ENCODE measurements at regions not wholly inside any gene's neighbourhood (a gene's known extent, or its start where the extent isn't known, plus 50 kb on each side); places are given as distances from the start of the nearest gene placed in this dataset.

DNA sequence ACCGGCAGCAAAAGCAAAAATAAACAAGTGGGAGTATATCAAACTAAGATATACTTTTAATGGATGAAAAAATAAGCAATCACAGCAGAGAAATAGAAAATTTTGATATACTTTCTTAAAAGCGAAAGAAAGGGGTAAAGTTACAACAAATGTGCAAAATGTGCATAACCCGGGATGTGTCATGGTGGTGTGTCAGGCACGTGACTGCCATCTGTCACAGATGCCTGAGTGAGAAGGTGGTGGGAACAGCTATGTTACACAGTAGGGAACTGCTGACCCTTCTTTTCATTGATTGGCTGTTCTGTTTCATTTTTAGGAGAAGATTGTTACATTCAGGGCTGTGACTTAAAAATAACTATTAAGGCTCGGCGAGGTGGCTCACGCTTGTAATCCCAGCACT, 168.1 kb upstream of the PELI2 start:
- H3K9me3 Mint-ChIP-seq = no peaks in the 10 kb centered on the region
- H3K27ac Mint-ChIP-seq (ENCODE audit: unreplicated experiment) = no peak overlapping the region
- peaks cover 6% of the 10 kb centered on the region for H3K4me1 Mint-ChIP-seq
- no peaks in the 10 kb centered on the region for H3K27me3 Mint-ChIP-seq (ENCODE audit: low read depth)
- no peak overlapping the region for H3K4me3 Mint-ChIP-seq
- H3K36me3 Mint-ChIP-seq (ENCODE audit: low read depth) = no peaks in the 10 kb centered on the region
- no peak for DNase-seq (ENCODE audit: low read depth, low spot score)
- TF ChIP-seq, protein P1, sequence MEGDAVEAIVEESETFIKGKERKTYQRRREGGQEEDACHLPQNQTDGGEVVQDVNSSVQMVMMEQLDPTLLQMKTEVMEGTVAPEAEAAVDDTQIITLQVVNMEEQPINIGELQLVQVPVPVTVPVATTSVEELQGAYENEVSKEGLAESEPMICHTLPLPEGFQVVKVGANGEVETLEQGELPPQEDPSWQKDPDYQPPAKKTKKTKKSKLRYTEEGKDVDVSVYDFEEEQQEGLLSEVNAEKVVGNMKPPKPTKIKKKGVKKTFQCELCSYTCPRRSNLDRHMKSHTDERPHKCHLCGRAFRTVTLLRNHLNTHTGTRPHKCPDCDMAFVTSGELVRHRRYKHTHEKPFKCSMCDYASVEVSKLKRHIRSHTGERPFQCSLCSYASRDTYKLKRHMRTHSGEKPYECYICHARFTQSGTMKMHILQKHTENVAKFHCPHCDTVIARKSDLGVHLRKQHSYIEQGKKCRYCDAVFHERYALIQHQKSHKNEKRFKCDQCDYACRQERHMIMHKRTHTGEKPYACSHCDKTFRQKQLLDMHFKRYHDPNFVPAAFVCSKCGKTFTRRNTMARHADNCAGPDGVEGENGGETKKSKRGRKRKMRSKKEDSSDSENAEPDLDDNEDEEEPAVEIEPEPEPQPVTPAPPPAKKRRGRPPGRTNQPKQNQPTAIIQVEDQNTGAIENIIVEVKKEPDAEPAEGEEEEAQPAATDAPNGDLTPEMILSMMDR (conservative IDR thresholded peaks at IDR 0.05) = no peak

DNA sequence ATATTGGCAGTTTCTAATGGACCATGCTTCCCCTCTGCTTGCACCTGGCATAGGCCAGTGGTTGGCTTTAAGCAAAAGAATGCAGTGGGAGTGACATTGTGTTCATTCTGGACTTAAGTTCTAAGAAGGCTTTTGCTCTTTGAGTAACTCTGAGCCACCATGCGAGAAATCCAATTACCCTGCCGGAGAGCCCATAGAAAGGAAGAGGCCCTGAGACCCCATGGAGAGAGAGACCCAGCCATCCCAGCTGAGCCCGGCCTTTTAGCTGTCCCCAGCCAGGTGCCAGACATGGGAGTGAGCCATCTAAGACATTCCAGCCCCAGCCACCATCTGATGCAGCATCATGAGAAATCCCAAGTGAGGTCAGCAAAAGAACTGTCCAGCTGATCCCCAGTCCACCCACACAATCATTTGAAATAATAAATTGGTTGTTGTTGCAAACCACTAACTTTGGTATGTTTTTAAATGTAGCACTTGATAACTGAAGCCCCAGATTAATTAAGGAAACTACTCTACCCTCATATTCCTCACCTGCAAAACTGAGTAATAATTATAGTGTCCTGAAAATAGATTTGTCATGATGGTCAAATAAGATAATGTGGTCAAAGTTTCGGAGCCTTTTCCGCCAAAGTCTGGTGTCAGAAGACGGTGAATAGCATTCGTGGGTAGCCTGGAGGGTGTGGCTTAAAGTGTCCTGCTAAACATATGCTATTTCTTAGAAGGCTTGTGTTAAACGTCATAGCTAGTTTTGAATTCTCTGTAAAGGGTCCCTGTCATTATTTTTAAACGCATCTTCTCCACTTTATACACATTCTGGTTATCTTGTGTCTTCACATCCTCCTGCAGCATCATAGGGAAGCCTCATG, 166.6 kb upstream of the PELI2 start:
- H3K9me3 Mint-ChIP-seq = no peaks in the 10 kb centered on the region
- DNase-seq (ENCODE audit: low read depth, low spot score) = no peak
- peaks cover 10% of the 10 kb centered on the region for H3K4me1 Mint-ChIP-seq
- TF ChIP-seq, protein P1 (conservative IDR thresholded peaks at IDR 0.05) = no peak
- no peak overlapping the region for H3K4me3 Mint-ChIP-seq
- no peaks in the 10 kb centered on the region for H3K36me3 Mint-ChIP-seq (ENCODE audit: low read depth)
- no peak overlapping the region for H3K27ac Mint-ChIP-seq (ENCODE audit: unreplicated experiment)
- H3K27me3 Mint-ChIP-seq (ENCODE audit: low read depth) = no peaks in the 10 kb centered on the region

DNA sequence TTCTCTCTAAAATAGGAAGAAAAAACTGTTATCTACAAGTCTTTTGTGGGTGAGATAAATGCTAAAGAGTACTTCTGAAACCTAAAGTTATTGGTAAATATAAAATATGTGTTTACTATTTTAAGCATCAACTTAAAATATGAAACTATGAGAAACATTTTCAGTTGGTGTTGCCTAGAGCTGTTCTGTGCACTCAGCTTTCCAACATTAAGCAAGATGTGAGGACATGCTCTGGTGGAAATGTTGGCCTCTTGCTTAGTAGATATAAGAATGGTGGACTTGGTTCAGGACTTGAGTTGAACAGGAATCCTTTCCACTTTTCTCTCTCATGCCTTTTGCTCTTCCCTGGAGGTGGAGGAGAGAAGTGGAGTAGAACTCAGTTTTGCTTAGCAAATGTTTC, 164.1 kb upstream of the PELI2 start:
- no peak overlapping the region for H3K27ac Mint-ChIP-seq (ENCODE audit: unreplicated experiment)
- H3K27me3 Mint-ChIP-seq (ENCODE audit: low read depth) = no peaks in the 10 kb centered on the region
- H3K36me3 Mint-ChIP-seq (ENCODE audit: low read depth) = no peaks in the 10 kb centered on the region
- DNase-seq (ENCODE audit: low read depth, low spot score) = no peak
- H3K4me3 Mint-ChIP-seq = no peak overlapping the region
- H3K4me1 Mint-ChIP-seq = peaks cover 24% of the 10 kb centered on the region
- TF ChIP-seq, protein P1 (conservative IDR thresholded peaks at IDR 0.05) = no peak
- H3K9me3 Mint-ChIP-seq = no peaks in the 10 kb centered on the region

DNA sequence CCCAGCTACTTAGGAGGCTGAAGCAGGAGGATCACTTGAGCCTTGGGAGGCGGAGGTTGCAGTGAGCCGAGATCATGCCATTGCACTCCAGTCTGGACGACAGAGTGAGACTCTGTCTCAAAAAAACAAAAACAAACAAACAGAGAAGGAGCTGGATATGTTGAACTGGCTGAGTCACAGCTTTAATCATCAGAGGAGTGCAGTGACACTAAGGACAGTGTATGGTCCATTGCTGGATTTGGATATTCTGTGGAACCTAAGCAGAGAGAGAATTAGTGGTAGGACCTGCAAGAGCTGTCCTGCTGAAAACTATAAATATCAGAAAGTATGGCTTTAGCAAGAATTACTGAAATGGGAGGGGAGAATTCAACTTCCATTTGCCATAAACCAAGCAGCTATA, 163.0 kb upstream of the PELI2 start:
- TF ChIP-seq, protein P1 (conservative IDR thresholded peaks at IDR 0.05) = no peak
- Mint-ChIP-seq H3K4me3 (no peak overlapping the region), H3K27ac (ENCODE audit: unreplicated experiment) (no peak overlapping the region), H3K4me1 (peaks cover 24% of the 10 kb centered on the region), H3K27me3 (ENCODE audit: low read depth) (no peaks in the 10 kb centered on the region), H3K36me3 (ENCODE audit: low read depth) (no peaks in the 10 kb centered on the region), H3K9me3 (no peaks in the 10 kb centered on the region)
- DNase-seq (ENCODE audit: low read depth, low spot score) = no peak

DNA sequence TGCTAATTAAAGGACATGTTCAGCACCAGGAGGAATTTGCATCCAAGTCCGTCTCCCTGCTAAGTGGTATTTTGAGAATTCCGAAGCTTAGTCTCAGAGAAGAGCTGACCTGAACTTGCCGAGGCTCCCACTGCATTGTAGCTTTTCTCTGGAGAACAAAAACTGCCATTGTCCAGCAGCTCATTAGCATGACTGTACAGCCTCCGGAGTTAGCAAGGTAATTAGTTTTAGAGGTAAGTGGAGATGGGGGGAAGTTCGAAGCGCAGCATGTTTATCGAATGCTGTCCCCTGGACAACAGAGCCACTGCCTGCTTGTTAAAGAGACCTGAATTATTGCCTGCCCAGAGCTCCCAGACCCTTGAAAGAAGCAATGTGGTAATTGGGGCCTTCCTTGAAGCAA, 160.3 kb upstream of the PELI2 start:
- H3K4me3 Mint-ChIP-seq = peak overlapping the region; percentile 14
- TF ChIP-seq, protein P1 (conservative IDR thresholded peaks at IDR 0.05) = no peak
- H3K4me1 Mint-ChIP-seq = peaks cover 24% of the 10 kb centered on the region
- peak; percentile 10 for DNase-seq (ENCODE audit: low read depth, low spot score)
- H3K36me3 Mint-ChIP-seq (ENCODE audit: low read depth) = no peaks in the 10 kb centered on the region
- H3K27me3 Mint-ChIP-seq (ENCODE audit: low read depth) = no peaks in the 10 kb centered on the region
- peak overlapping the region; percentile 36 for H3K27ac Mint-ChIP-seq (ENCODE audit: unreplicated experiment)
- H3K9me3 Mint-ChIP-seq = no peaks in the 10 kb centered on the region
